GM12878 (cell line): ENCODE measurements at regions not wholly inside any gene's neighbourhood (a gene's known extent, or its start where the extent isn't known, plus 50 kb on each side); places are given as distances from the start of the nearest gene placed in this dataset.

Source experiments
- ATAC-seq: fragments of 200-7000 bp; cut with Tn5 transposase; 3 replicates; pipeline ENCODE4 v1.9.1; 2020; ENCODE audit warnings: mild to moderate bottlenecking, moderate library complexity
- BruUV-seq: library from RNA; stranded (reverse); fragments of 400-500 nt; replicated peaks from 2 replicates; lab custom pipeline; 2021; lab: Mats Ljungman, UMichigan
- CTCF ChIA-PET: fragments of 300-600 bp; sonication (Branson Sonifier 250); formaldehyde crosslinking; extraction: SDS; loops from one replicate; lab custom pipeline; 2021; ENCODE audit warnings: inconsistent platforms; lab: Yijun Ruan, JAX
- POLR2A ChIA-PET: fragments of 350-600 bp; formaldehyde crosslinking; extraction: SDS; loops from one replicate; lab custom pipeline; 2021; ENCODE audit warnings: inconsistent platforms; lab: Charles Lee
- RAD21 ChIA-PET: fragments of 300-600 bp; sonication (Branson Sonifier 250); formaldehyde crosslinking; loops from one replicate; lab custom pipeline; 2023; ENCODE audit warnings: antibody characterized with exemption; ENCODE audit not compliant: unreplicated experiment; lab: Charles Lee
- SMC1A ChIA-PET: fragments of 300-600 bp; sonication (Branson Sonifier 250); formaldehyde crosslinking; loops from one replicate; lab custom pipeline; 2023; ENCODE audit not compliant: unreplicated experiment, uncharacterized antibody; lab: Charles Lee
- DNase-seq: peaks from one replicate; pipeline ENCODE4 v3.0.0-alpha.2; 2011; ENCODE audit warnings: low read depth, low spot score
- FAIRE-seq: peaks from 3 replicates; lab custom pipeline; 2011; peaks lifted over from hg19 to GRCh38; lab: Jason Lieb, UNC
- H2AFZ ChIP-seq: 2 replicates; pipeline ENCODE4 v1.6.0; 2011; ENCODE audit warnings: low read depth, low read length, control low read depth; ENCODE audit not compliant: control insufficient read depth
- H3K27ac ChIP-seq: 2 replicates; pipeline ENCODE4 v1.5.1; 2011; ENCODE audit warnings: control low read depth; ENCODE audit not compliant: control insufficient read depth, insufficient read depth
- H3K27me3 ChIP-seq, 2 experiments: replicated peaks in 1 of 2; 2 replicates each; pipeline versions ENCODE4 v1.6.0 to v1.6.1; 2011; ENCODE audit warnings: low read length in 1 of 2; ENCODE audit not compliant: control insufficient read depth in 2 of 2, insufficient read depth in 2 of 2
- H3K36me3 ChIP-seq, 2 experiments: 2 replicates each; pipeline ENCODE4 v1.5.1; 2011; ENCODE audit warnings: low read length in 1 of 2; ENCODE audit not compliant: control insufficient read depth in 2 of 2, insufficient read depth in 2 of 2
- H3K4me1 ChIP-seq: 2 replicates; pipeline ENCODE4 v1.6.1; 2011; ENCODE audit warnings: mild to moderate bottlenecking, low read length, moderate library complexity, mixed read lengths; ENCODE audit not compliant: control insufficient read depth, insufficient read depth
- H3K4me2 ChIP-seq: 2 replicates; pipeline ENCODE4 v1.6.0; 2011; ENCODE audit warnings: control low read depth; ENCODE audit not compliant: control insufficient read depth, insufficient read depth
- H3K4me3 ChIP-seq: fragments of 200-600 bp; sonication (generic); 2 replicates; pipeline ENCODE4 v1.5.1; 2016
- H3K79me2 ChIP-seq: 2 replicates; pipeline ENCODE4 v1.6.0; 2011; ENCODE audit warnings: low read length; ENCODE audit not compliant: control insufficient read depth, insufficient read depth
- H3K9ac ChIP-seq: 2 replicates; pipeline ENCODE4 v1.8.0; 2011; ENCODE audit warnings: low read length, control low read depth, mixed read lengths; ENCODE audit not compliant: control insufficient read depth, insufficient read depth
- H3K9me3 ChIP-seq: replicated peaks from 3 replicates; pipeline ENCODE4 v1.5.1; 2011; ENCODE audit warnings: mild to moderate bottlenecking, low read length; ENCODE audit not compliant: control insufficient read depth, insufficient read depth
- H4K20me1 ChIP-seq: 2 replicates; pipeline ENCODE4 v1.6.0; 2011; ENCODE audit not compliant: control insufficient read depth, insufficient read depth
- ATF7 ChIP-seq: fragments of 450-650 bp; IDR thresholded peaks from 2 replicates; pipeline ENCODE4 v1.6.1; 2016; ENCODE audit warnings: low read depth, mild to moderate bottlenecking
- CREM ChIP-seq: IDR thresholded peaks from 2 replicates; pipeline ENCODE4 v1.6.1; 2014; ENCODE audit warnings: antibody characterized with exemption, low read depth
- E2F8 ChIP-seq: fragments of 450-650 bp; IDR thresholded peaks from 2 replicates; pipeline ENCODE4 v1.6.1; 2018; ENCODE audit warnings: mild to moderate bottlenecking, low read depth, moderate library complexity; ENCODE audit not compliant: partially characterized antibody
- HCFC1 ChIP-seq: fragments of 150-350 bp; IDR thresholded peaks from 2 replicates; pipeline ENCODE4 v1.6.1; 2014; ENCODE audit warnings: low read length
- KAT2A ChIP-seq: conservative IDR thresholded peaks from 2 replicates; pipeline ENCODE4 v1.6.1; 2011; ENCODE audit warnings: low read depth, low read length; ENCODE audit not compliant: control insufficient read depth
- POLR2A ChIP-seq: IDR thresholded peaks from 2 replicates; pipeline ENCODE4 v1.6.1; 2011; ENCODE audit warnings: low read depth, mild to moderate bottlenecking, low read length
- SIN3A ChIP-seq: IDR thresholded peaks from 2 replicates; pipeline ENCODE4 v1.6.1; 2012; ENCODE audit warnings: low read depth, low read length, improper control_type of control experiment
- SP1 ChIP-seq: IDR thresholded peaks from one replicate; pipeline ENCODE4 v1.6.1; 2011; ENCODE audit warnings: low read depth, low read length
- TCF12 ChIP-seq: IDR thresholded peaks from 2 replicates; pipeline ENCODE4 v1.6.1; 2011; ENCODE audit warnings: low read depth, mild to moderate bottlenecking, low read length
- ZBTB33 ChIP-seq: fragments of 450-650 bp; IDR thresholded peaks from 2 replicates; pipeline ENCODE4 v1.6.1; 2017; ENCODE audit warnings: mild to moderate bottlenecking
- ZSCAN29 ChIP-seq: fragments of 450-650 bp; IDR thresholded peaks from 2 replicates; pipeline ENCODE4 v1.6.1; 2017; ENCODE audit warnings: mild to moderate bottlenecking, moderate library complexity
- WGBS: methylation state at CpG from one replicate; pipeline ENCODE4 v1.1.6; 2016; ENCODE audit warnings: low lambda C conversion rate; ENCODE audit not compliant: insufficient replicate concordance, insufficient coverage; ENCODE audit errors: missing lambda C conversion rate; 5-methylcytosine and 5-hydroxymethylcytosine counted together
- in situ Hi-C: fragments of 300-500 bp; cut with MboI; formaldehyde crosslinking; loops from 9 replicates; pipeline ENCODE4 v1.14.3; 2018; ENCODE audit warnings: mixed read lengths
- intact Hi-C: fragments of 100-400 bp; cut with micrococcal nuclease; formaldehyde crosslinking; loops from one replicate; pipeline ENCODE4 v1.14.2; 2022; ENCODE audit not compliant: unreplicated experiment
- TF ChIP-seq, protein P1 (sequence below): fragments of 450-650 bp; IDR thresholded peaks from 2 replicates; pipeline ENCODE4 v1.6.1; 2017; ENCODE audit warnings: mild to moderate bottlenecking, moderate library complexity

DNA sequence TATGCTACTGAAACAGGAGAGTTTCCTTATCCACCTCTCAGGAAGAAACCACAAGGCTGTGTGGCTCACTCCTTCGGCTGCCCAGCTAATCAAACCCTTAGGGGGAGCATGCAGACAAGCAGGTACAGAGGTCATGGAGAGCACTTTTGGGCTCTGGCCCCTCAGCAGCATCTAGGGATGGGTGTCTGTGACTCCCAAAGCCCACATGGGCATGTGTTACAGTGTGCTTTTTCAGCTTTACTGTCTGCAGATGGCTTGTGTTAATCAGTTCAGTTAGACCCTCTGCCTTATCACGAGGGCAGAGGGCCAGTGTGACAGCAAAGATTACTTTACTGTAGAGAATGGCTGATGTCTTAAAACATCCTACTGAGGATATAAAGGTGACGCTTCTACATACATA lies 447.4 kb downstream of the PCDH10 start:
- in situ Hi-C loops: no loop called here
- CTCF ChIA-PET: no interaction called here
- Histone ChIP-seq H3K27ac (no peak overlapping the region), H3K9ac (no peak overlapping the region)
- TF ChIP-seq TCF12 (no peak), SIN3A (no peak), KAT2A (no peak), CREM (no peak), SP1 (no peak), POLR2A (no peak), HCFC1 (no peak), ZBTB33 (no peak), E2F8 (no peak), ATF7 (no peak), ZSCAN29 (no peak)
- TF ChIP-seq, protein P1, sequence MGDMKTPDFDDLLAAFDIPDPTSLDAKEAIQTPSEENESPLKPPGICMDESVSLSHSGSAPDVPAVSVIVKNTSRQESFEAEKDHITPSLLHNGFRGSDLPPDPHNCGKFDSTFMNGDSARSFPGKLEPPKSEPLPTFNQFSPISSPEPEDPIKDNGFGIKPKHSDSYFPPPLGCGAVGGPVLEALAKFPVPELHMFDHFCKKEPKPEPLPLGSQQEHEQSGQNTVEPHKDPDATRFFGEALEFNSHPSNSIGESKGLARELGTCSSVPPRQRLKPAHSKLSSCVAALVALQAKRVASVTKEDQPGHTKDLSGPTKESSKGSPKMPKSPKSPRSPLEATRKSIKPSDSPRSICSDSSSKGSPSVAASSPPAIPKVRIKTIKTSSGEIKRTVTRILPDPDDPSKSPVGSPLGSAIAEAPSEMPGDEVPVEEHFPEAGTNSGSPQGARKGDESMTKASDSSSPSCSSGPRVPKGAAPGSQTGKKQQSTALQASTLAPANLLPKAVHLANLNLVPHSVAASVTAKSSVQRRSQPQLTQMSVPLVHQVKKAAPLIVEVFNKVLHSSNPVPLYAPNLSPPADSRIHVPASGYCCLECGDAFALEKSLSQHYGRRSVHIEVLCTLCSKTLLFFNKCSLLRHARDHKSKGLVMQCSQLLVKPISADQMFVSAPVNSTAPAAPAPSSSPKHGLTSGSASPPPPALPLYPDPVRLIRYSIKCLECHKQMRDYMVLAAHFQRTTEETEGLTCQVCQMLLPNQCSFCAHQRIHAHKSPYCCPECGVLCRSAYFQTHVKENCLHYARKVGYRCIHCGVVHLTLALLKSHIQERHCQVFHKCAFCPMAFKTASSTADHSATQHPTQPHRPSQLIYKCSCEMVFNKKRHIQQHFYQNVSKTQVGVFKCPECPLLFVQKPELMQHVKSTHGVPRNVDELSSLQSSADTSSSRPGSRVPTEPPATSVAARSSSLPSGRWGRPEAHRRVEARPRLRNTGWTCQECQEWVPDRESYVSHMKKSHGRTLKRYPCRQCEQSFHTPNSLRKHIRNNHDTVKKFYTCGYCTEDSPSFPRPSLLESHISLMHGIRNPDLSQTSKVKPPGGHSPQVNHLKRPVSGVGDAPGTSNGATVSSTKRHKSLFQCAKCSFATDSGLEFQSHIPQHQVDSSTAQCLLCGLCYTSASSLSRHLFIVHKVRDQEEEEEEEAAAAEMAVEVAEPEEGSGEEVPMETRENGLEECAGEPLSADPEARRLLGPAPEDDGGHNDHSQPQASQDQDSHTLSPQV: no peak
- TF ChIP-seq, all 136 proteins: peak for 0
- no peak for FAIRE-seq
- Histone ChIP-seq H3K4me3 (no peak overlapping the region), H3K9me3 (no peaks in the 10 kb centered on the region), H3K27me3 (no peaks in the 10 kb centered on the region; a peak in 1 of 4 replicates), H3K4me1 (no peaks in the 10 kb centered on the region), H4K20me1 (no peaks in the 10 kb centered on the region), H2AFZ (no peak overlapping the region), H3K4me2 (no peak overlapping the region), H3K79me2 (no peaks in the 10 kb centered on the region), H3K36me3 (no peaks in the 10 kb centered on the region)
- no TSS peak for BruUV-seq
- ChIA-PET RAD21 (no interaction called here), POLR2A (no interaction called here), SMC1A (no interaction called here)
- 29% methylated on average over 3 of the region's 3 CpGs for WGBS
- intact Hi-C loops: no loop called here
- ATAC-seq: no peak
- DNase-seq: no peak
